ENCODE measurements at regions not wholly inside any gene's neighbourhood (a gene's known extent, or its start where the extent isn't known, plus 50 kb on each side); places are given as distances from the start of the nearest gene placed in this dataset.

DNA sequence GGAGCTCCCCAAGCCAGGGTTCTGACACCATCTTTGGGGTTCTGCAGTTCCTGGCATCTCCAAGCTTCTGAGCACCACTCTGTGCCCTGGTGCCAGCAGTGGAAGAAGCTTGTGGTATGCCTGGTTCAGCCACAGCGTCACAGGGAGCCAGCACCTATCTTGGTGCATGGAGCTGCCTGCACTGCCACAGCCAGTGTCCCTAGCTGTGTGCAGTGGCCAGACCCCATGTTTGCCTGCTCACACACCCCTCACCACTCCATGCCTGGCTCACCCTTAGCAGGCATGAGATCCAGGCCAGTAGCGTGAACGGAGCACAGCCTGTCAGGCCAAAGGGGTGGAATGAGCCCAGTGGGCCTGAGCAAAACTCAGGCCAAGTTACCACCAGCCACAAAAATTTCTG is 290.2 kb upstream of the LRATD1 start:
- TF ChIP-seq, protein P1, sequence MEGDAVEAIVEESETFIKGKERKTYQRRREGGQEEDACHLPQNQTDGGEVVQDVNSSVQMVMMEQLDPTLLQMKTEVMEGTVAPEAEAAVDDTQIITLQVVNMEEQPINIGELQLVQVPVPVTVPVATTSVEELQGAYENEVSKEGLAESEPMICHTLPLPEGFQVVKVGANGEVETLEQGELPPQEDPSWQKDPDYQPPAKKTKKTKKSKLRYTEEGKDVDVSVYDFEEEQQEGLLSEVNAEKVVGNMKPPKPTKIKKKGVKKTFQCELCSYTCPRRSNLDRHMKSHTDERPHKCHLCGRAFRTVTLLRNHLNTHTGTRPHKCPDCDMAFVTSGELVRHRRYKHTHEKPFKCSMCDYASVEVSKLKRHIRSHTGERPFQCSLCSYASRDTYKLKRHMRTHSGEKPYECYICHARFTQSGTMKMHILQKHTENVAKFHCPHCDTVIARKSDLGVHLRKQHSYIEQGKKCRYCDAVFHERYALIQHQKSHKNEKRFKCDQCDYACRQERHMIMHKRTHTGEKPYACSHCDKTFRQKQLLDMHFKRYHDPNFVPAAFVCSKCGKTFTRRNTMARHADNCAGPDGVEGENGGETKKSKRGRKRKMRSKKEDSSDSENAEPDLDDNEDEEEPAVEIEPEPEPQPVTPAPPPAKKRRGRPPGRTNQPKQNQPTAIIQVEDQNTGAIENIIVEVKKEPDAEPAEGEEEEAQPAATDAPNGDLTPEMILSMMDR (IDR thresholded peaks at IDR 0.05; ENCODE audit: low read depth, low read length), result no peak
- no peak for TF ChIP-seq EZH2phosphoT487 (IDR thresholded peaks at IDR 0.05; ENCODE audit: low read depth)

Data from OCI-LY3 (cell line).